A673 (cell line): ENCODE measurements at regions not wholly inside any gene's neighbourhood (a gene's known extent, or its start where the extent isn't known, plus 50 kb on each side); places are given as distances from the start of the nearest gene placed in this dataset.

ENCODE experiments used
- EZH2 ChIP-seq: fragments of 200-600 bp; sonication (generic); IDR thresholded peaks from 2 replicates; pipeline ENCODE4 v1.6.1; 2017; ENCODE audit warnings: borderline replicate concordance, low read depth, mild to moderate bottlenecking, mixed read lengths, antibody characterized with exemption, low read length; ENCODE audit not compliant: poor library complexity, severe bottlenecking
- TF ChIP-seq, protein P1 (sequence below): fragments of 300-800, 200-600 bp; sonication (generic); conservative IDR thresholded peaks from 2 replicates; pipeline ENCODE4 v1.5.1; 2017; ENCODE audit warnings: low read depth, mild to moderate bottlenecking, antibody characterized with exemption, low read length, moderate library complexity, mixed read lengths

DNA sequence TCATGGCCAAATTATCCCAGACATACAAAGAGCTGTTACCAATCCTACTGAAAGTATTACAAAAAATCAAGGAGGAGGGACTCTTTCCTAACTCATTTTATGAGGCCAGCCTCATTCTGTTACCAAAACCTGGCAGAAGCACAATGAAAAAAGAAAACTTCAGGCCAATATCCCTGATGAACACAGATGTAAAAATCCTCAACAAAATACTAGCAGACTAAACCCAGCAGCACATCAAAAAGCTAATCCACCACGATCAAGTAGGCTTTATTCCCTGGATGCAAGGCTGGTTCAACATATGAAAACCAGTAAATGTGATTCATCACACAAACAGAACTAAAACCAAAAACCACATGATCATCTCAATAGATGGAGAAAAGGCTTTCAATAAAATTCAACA, 109.2 kb downstream of the C6orf118 start:
- TF ChIP-seq, protein P1, sequence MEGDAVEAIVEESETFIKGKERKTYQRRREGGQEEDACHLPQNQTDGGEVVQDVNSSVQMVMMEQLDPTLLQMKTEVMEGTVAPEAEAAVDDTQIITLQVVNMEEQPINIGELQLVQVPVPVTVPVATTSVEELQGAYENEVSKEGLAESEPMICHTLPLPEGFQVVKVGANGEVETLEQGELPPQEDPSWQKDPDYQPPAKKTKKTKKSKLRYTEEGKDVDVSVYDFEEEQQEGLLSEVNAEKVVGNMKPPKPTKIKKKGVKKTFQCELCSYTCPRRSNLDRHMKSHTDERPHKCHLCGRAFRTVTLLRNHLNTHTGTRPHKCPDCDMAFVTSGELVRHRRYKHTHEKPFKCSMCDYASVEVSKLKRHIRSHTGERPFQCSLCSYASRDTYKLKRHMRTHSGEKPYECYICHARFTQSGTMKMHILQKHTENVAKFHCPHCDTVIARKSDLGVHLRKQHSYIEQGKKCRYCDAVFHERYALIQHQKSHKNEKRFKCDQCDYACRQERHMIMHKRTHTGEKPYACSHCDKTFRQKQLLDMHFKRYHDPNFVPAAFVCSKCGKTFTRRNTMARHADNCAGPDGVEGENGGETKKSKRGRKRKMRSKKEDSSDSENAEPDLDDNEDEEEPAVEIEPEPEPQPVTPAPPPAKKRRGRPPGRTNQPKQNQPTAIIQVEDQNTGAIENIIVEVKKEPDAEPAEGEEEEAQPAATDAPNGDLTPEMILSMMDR, result no peak
- TF ChIP-seq EZH2, result no peak
